ENCODE measurements at regions not wholly inside any gene's neighbourhood (a gene's known extent, or its start where the extent isn't known, plus 50 kb on each side); places are given as distances from the start of the nearest gene placed in this dataset.
"Not testable (repeated sequence)": the region's sequence is repeated elsewhere in the genome, so short reads cannot be mapped to it uniquely, and the experiment has no call there.

DNA sequence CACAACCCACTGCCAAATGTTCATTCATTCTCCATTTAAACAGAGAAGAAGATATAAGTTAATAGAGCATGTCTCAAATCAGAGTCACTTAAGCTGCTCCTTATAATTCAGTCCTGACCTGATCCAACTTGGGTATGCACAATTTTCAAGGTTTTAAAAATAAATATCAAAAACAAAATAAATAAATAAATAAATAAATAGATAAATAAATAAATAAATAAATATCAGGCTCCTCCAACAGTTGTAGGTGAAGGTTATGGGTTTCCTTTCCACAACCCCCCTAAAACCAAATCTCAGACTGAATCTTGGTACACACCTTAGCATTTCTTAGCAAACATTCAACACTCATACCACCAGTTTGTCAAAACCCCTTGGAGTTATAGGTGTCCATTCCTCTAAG is 204.4 kb downstream of the PARM1 start:
- TF ChIP-seq, protein P1, sequence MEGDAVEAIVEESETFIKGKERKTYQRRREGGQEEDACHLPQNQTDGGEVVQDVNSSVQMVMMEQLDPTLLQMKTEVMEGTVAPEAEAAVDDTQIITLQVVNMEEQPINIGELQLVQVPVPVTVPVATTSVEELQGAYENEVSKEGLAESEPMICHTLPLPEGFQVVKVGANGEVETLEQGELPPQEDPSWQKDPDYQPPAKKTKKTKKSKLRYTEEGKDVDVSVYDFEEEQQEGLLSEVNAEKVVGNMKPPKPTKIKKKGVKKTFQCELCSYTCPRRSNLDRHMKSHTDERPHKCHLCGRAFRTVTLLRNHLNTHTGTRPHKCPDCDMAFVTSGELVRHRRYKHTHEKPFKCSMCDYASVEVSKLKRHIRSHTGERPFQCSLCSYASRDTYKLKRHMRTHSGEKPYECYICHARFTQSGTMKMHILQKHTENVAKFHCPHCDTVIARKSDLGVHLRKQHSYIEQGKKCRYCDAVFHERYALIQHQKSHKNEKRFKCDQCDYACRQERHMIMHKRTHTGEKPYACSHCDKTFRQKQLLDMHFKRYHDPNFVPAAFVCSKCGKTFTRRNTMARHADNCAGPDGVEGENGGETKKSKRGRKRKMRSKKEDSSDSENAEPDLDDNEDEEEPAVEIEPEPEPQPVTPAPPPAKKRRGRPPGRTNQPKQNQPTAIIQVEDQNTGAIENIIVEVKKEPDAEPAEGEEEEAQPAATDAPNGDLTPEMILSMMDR (IDR thresholded peaks at IDR 0.05; ENCODE audit: low read depth, low read length, missing control alignments): no peak
- H3K4me3 ChIP-seq (ENCODE audit: low read depth, low read length): no peak overlapping the region
- H3K36me3 ChIP-seq (replicated peaks): no peaks in the 10 kb centered on the region
- no peak overlapping the region for H3K27ac ChIP-seq
- in situ Hi-C loops (cut with HindIII; ENCODE audit: low pct_ligation_motif_present, low sequenced_read_pairs): no loop called here
- no peaks in the 10 kb centered on the region for H3K27me3 ChIP-seq (replicated peaks)
- no peak for DNase-seq

DNA sequence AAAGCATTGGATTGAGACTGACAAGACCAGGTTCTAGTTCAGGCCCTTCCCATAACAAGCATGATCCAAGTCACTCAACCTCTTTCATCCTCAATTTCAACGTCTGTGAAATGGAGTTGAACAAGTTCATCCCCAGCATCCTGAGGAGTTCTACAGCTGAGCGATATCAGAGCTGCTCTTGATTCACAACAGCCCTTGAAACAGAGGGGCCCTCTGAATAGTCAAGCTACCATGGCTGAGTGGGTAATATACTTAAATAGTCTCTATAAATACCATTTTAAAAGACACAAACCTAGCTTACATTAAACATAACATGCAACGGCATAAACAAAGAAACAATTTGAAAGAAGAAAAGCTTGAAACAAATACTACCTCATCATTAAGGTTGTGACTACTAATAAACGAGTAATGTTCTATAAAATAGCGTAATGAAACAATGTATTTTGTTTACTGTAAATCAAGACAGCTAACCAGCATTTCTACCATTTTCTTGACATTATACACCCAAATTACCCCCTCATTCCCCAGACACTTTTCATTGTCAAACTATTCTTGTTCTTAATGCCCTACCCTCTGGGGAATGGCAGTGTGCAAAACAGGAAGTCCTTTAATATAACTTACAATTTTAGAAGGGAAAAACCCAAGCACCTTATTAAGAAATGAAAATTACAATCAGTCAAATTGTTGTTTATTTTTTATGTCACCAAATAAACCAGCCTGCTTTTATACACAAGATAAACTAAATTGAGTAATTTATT is 202.3 kb downstream of the PARM1 start:
- Histone ChIP-seq H3K27ac (no peak overlapping the region), H3K27me3 (replicated peaks) (no peaks in the 10 kb centered on the region), H3K36me3 (replicated peaks) (no peaks in the 10 kb centered on the region), H3K4me3 (ENCODE audit: low read depth, low read length) (no peak overlapping the region)
- in situ Hi-C loops (cut with HindIII; ENCODE audit: low pct_ligation_motif_present, low sequenced_read_pairs): no loop called here
- TF ChIP-seq, protein P1 (IDR thresholded peaks at IDR 0.05; ENCODE audit: low read depth, low read length, missing control alignments): no peak
- DNase-seq: no peak

DNA sequence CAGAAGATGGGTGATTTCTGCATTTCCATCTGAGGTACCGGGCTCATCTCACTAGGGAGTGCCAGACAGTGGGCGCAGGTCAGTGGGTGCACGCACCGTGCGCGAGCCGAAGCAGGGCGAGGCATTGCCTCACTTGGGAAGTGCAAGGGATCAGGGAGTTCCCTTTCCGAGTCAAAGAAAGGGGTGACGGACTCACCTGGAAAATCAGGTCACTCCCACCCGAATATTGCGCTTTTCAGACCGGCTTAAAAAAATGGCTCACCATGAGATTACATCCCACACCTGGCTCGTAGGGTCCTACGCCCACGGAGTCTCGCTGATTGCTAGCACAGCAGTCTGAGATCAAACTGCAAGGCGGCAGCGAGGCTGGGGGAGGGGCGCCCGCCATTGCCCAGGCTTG is 194.0 kb downstream of the PARM1 start:
- DNase-seq; H3K36me3 ChIP-seq (replicated peaks); in situ Hi-C loops (cut with HindIII; ENCODE audit: low pct_ligation_motif_present, low sequenced_read_pairs); H3K27me3 ChIP-seq (replicated peaks); H3K4me3 ChIP-seq (ENCODE audit: low read depth, low read length); H3K27ac ChIP-seq: not testable (repeated sequence)

DNA sequence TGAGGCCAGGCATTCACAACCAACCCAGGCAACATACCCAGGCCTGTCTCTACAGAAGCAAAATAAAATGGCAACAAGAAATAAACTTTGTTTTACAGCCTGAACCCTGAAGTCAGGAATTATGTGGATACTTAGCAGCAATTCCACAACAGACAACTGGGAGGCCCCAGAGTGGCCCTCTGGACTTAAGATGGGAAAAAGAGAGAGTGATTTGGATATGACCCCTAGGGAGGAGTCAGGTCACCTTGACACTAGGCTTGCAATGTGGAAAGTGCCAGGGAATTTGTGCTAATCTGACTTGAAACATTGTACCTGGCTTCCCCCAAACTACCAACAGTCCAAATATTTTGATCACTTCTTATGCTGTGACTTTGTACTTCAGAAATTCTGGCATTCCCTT is 193.1 kb downstream of the PARM1 start:
- Histone ChIP-seq H3K27ac (no peak overlapping the region), H3K36me3 (replicated peaks) (no peaks in the 10 kb centered on the region), H3K4me3 (ENCODE audit: low read depth, low read length) (no peak overlapping the region), H3K27me3 (replicated peaks) (no peaks in the 10 kb centered on the region)
- TF ChIP-seq, protein P1 (IDR thresholded peaks at IDR 0.05; ENCODE audit: low read depth, low read length, missing control alignments): no peak
- DNase-seq: no peak
- in situ Hi-C loops (cut with HindIII; ENCODE audit: low pct_ligation_motif_present, low sequenced_read_pairs): no loop called here

DNA sequence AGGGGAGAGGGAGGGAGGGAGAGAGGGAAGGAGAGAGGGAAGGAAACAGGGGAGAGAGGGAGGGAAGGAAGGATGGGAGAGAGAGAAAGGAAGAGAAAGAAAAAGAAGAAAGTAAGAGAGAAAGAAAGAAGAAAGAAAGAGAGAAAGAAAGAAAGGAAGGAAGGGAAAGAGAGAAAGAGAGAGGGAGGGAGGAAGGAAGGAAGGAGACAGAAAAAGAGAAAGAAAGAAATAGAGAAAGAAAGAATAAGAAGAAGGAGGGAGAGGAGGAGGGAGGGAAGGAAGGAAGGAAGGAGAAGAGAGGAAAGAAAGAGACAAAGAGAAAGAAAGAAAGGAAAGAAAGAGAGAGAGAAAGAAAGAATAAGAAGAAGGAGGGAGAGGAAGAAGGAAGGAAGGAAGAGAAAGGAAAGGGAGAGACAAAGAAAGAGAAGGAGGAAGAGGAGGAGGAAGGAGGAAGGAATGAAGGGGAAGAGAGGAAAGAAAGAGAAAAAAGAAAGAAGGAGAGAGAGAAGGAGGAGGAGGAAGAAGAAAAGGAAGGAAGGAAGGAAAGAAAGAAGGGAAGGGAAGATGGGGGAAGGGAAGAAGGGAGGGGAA is 189.6 kb downstream of the PARM1 start:
- DNase-seq: no peak
- H3K27me3 ChIP-seq (replicated peaks): no peaks in the 10 kb centered on the region
- in situ Hi-C loops (cut with HindIII; ENCODE audit: low pct_ligation_motif_present, low sequenced_read_pairs): no loop called here
- no peaks in the 10 kb centered on the region for H3K36me3 ChIP-seq (replicated peaks)
- H3K27ac ChIP-seq: no peak overlapping the region
- TF ChIP-seq, protein P1 (IDR thresholded peaks at IDR 0.05; ENCODE audit: low read depth, low read length, missing control alignments): no peak
- no peak overlapping the region for H3K4me3 ChIP-seq (ENCODE audit: low read depth, low read length)

DNA sequence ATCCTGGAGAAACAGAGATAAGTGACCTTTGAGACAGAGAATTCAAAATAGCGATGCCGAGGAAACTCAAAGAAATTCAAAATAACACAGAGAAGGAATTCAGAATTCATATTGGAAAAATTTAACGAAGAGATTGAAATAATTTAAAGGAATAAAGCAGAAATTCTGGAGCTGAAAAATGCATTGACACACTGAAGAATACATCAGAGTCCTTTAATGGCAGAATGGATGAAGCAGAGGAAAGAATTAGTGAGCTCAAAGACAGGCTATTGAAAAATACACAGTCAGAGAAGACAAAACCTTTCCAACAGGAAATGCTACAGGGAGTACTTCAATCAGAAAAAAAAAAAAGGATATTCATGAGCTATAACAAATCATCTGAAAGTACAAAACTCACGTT is 185.8 kb downstream of the PARM1 start:
- TF ChIP-seq, protein P1 (IDR thresholded peaks at IDR 0.05; ENCODE audit: low read depth, low read length, missing control alignments): no peak
- Histone ChIP-seq H3K4me3 (ENCODE audit: low read depth, low read length) (no peak overlapping the region), H3K27me3 (replicated peaks) (no peaks in the 10 kb centered on the region), H3K36me3 (replicated peaks) (no peaks in the 10 kb centered on the region), H3K27ac (no peak overlapping the region)
- in situ Hi-C loops (cut with HindIII; ENCODE audit: low pct_ligation_motif_present, low sequenced_read_pairs): no loop called here
- DNase-seq: no peak

Measured in brain microvascular endothelial cell (primary cell).